Activated CD4-positive, alpha-beta T cell treated with anti-CD3 and anti-CD28 coated beads, Interleukin-2, amount 50 U/mL, for 4 hours (primary cell): ENCODE measurements at regions not wholly inside any gene's neighbourhood (a gene's known extent, or its start where the extent isn't known, plus 50 kb on each side); places are given as distances from the start of the nearest gene placed in this dataset.

Experiments
- DNase-seq, 2 experiments: peaks; one replicate each; pipeline ENCODE4 v3.0.0-alpha.2; 2020

- no peak for DNase-seq
These were observed 1777.8 kb upstream of the TENM3 start for GRCh38 chr4:180465364-180465763.

GRCh38 chr4:180483036-180483435 lies 1760.2 kb upstream of the TENM3 start:
- DNase-seq = no peak

GRCh38 chr4:180485407-180485806 lies 1757.8 kb upstream of the TENM3 start:
- no peak for DNase-seq

- DNase-seq = no peak
These were observed 1756.9 kb upstream of the TENM3 start for GRCh38 chr4:180486342-180486741.

- no peak for DNase-seq
These were observed 1753.4 kb upstream of the TENM3 start for GRCh38 chr4:180489787-180490186.

GRCh38 chr4:180491210-180491609 lies 1752.0 kb upstream of the TENM3 start:
- DNase-seq = no peak

GRCh38 chr4:180493299-180493698 lies 1749.9 kb upstream of the TENM3 start:
- no peak for DNase-seq

GRCh38 chr4:180500154-180500553 lies 1743.0 kb upstream of the TENM3 start:
- DNase-seq = no peak

- no peak for DNase-seq
These were observed 1730.3 kb upstream of the TENM3 start for GRCh38 chr4:180512801-180513475.

- DNase-seq = no peak
These were observed 1724.3 kb upstream of the TENM3 start for GRCh38 chr4:180518906-180519305.

- DNase-seq = no peak
These were observed 1722.0 kb upstream of the TENM3 start for GRCh38 chr4:180521181-180521580.

GRCh38 chr4:180525523-180526077 lies 1717.6 kb upstream of the TENM3 start:
- DNase-seq = no peak

GRCh38 chr4:180528003-180528402 lies 1715.2 kb upstream of the TENM3 start:
- DNase-seq = no peak

GRCh38 chr4:180530787-180531186 lies 1712.4 kb upstream of the TENM3 start:
- no peak for DNase-seq

- DNase-seq = no peak
These were observed 1710.5 kb upstream of the TENM3 start for GRCh38 chr4:180532691-180533090.

- no peak for DNase-seq
These were observed 1704.7 kb upstream of the TENM3 start for GRCh38 chr4:180538384-180539057.

- DNase-seq = no peak
These were observed 1703.9 kb upstream of the TENM3 start for GRCh38 chr4:180539284-180539683.

- DNase-seq = no peak
These were observed 1701.5 kb upstream of the TENM3 start for GRCh38 chr4:180541678-180542077.

- DNase-seq = no peak
These were observed 1700.6 kb upstream of the TENM3 start for GRCh38 chr4:180542445-180543100.

GRCh38 chr4:180550106-180550505 lies 1693.1 kb upstream of the TENM3 start:
- no peak for DNase-seq

- DNase-seq = no peak
These were observed 1685.9 kb upstream of the TENM3 start for GRCh38 chr4:180557348-180557747.

GRCh38 chr4:180557950-180558349 lies 1685.3 kb upstream of the TENM3 start:
- no peak for DNase-seq

- no peak for DNase-seq
These were observed 1684.8 kb upstream of the TENM3 start for GRCh38 chr4:180558427-180558826.

- DNase-seq = no peak
These were observed 1682.3 kb upstream of the TENM3 start for GRCh38 chr4:180560896-180561295.
